ENCODE measurements at regions not wholly inside any gene's neighbourhood (a gene's known extent, or its start where the extent isn't known, plus 50 kb on each side); places are given as distances from the start of the nearest gene placed in this dataset.
A peak's percentile ranks its signal among the peaks of the same experiment; 100 is the strongest.

- DNase-seq (ENCODE audit: extremely low read depth, low read depth): no peak
These were observed 396.5 kb upstream of the PFKP start for GRCh38 chr10:2670864-2671263.

- no peak for DNase-seq (ENCODE audit: extremely low read depth, low read depth)
These were observed 401.6 kb upstream of the PFKP start for GRCh38 chr10:2665772-2666171.

- DNase-seq (ENCODE audit: extremely low read depth, low read depth): no peak
These were observed 407.1 kb upstream of the PFKP start for GRCh38 chr10:2660276-2660675.

- no peak for DNase-seq (ENCODE audit: extremely low read depth, low read depth)
These were observed 407.6 kb upstream of the PFKP start for GRCh38 chr10:2659660-2660209.

GRCh38 chr10:2658780-2659179 lies 408.6 kb upstream of the PFKP start:
- DNase-seq (ENCODE audit: extremely low read depth, low read depth): no peak

GRCh38 chr10:2650328-2650727 lies 417.0 kb upstream of the PFKP start:
- DNase-seq (ENCODE audit: extremely low read depth, low read depth): no peak

GRCh38 chr10:2641028-2641427 lies 426.3 kb upstream of the PFKP start:
- no peak for DNase-seq (ENCODE audit: extremely low read depth, low read depth)

- DNase-seq (ENCODE audit: extremely low read depth, low read depth): no peak
These were observed 433.7 kb upstream of the PFKP start for GRCh38 chr10:2633630-2634029.

- no peak for DNase-seq (ENCODE audit: extremely low read depth, low read depth)
These were observed 435.7 kb upstream of the PFKP start for GRCh38 chr10:2631557-2632205.

- DNase-seq (ENCODE audit: extremely low read depth, low read depth): no peak
These were observed 438.6 kb upstream of the PFKP start for GRCh38 chr10:2628705-2629104.

GRCh38 chr10:2627969-2628368 lies 439.4 kb upstream of the PFKP start:
- no peak for DNase-seq (ENCODE audit: extremely low read depth, low read depth)

- DNase-seq (ENCODE audit: extremely low read depth, low read depth): no peak
These were observed 442.3 kb upstream of the PFKP start for GRCh38 chr10:2625094-2625493.

GRCh38 chr10:2623675-2624274 lies 443.6 kb upstream of the PFKP start:
- no peak for DNase-seq (ENCODE audit: extremely low read depth, low read depth)

GRCh38 chr10:2620827-2621521 lies 446.4 kb upstream of the PFKP start:
- no peak for DNase-seq (ENCODE audit: extremely low read depth, low read depth)

GRCh38 chr10:2619916-2620315 lies 447.4 kb upstream of the PFKP start:
- no peak for DNase-seq (ENCODE audit: extremely low read depth, low read depth)

GRCh38 chr10:2619472-2619871 lies 447.9 kb upstream of the PFKP start:
- DNase-seq (ENCODE audit: extremely low read depth, low read depth): peak; percentile 13

- no peak for DNase-seq (ENCODE audit: extremely low read depth, low read depth)
These were observed 448.7 kb upstream of the PFKP start for GRCh38 chr10:2618690-2619089.

- DNase-seq (ENCODE audit: extremely low read depth, low read depth): no peak
These were observed 451.1 kb upstream of the PFKP start for GRCh38 chr10:2616215-2616614.

- DNase-seq (ENCODE audit: extremely low read depth, low read depth): no peak
These were observed 455.7 kb upstream of the PFKP start for GRCh38 chr10:2611603-2612002.

GRCh38 chr10:2610946-2611345 lies 456.4 kb upstream of the PFKP start:
- DNase-seq (ENCODE audit: extremely low read depth, low read depth): no peak

GRCh38 chr10:2604891-2605290 lies 462.5 kb upstream of the PFKP start:
- DNase-seq (ENCODE audit: extremely low read depth, low read depth): no peak

GRCh38 chr10:2599571-2599970 lies 467.8 kb upstream of the PFKP start:
- no peak for DNase-seq (ENCODE audit: extremely low read depth, low read depth)
